GM19023 (cell line): ENCODE measurements at regions not wholly inside any gene's neighbourhood (a gene's known extent, or its start where the extent isn't known, plus 50 kb on each side); places are given as distances from the start of the nearest gene placed in this dataset.

ENCODE experiments used
- ATAC-seq: cut with Tn5 transposase; IDR thresholded peaks from one replicate; pipeline ENCODE4 v1.9.1; 2021; ENCODE audit warnings: mild to moderate bottlenecking, moderate library complexity; ENCODE audit not compliant: unreplicated experiment

- ATAC-seq: no peak
These were observed 400.7 kb downstream of the NUAK1 start for GRCh38 chr12:105738051-105738450.

GRCh38 chr12:105740369-105740768 lies 398.4 kb downstream of the NUAK1 start:
- ATAC-seq: no peak

GRCh38 chr12:105740970-105741725 lies 397.6 kb downstream of the NUAK1 start:
- ATAC-seq: no peak

- ATAC-seq: no peak
These were observed 396.8 kb downstream of the NUAK1 start for GRCh38 chr12:105741786-105742566.

GRCh38 chr12:105742567-105742874 lies 396.2 kb downstream of the NUAK1 start:
- ATAC-seq: no peak

GRCh38 chr12:105744371-105745058 lies 394.2 kb downstream of the NUAK1 start:
- no peak for ATAC-seq

- ATAC-seq: no peak
These were observed 392.9 kb downstream of the NUAK1 start for GRCh38 chr12:105745811-105746210.

- ATAC-seq: no peak
These were observed 389.8 kb downstream of the NUAK1 start for GRCh38 chr12:105748806-105749600.

GRCh38 chr12:105750096-105750495 lies 388.7 kb downstream of the NUAK1 start:
- ATAC-seq: no peak

- ATAC-seq: no peak
These were observed 384.4 kb downstream of the NUAK1 start for GRCh38 chr12:105754313-105754712.

- ATAC-seq: no peak
These were observed 381.8 kb downstream of the NUAK1 start for GRCh38 chr12:105756961-105757360.

- no peak for ATAC-seq
These were observed 379.6 kb downstream of the NUAK1 start for GRCh38 chr12:105759149-105759548.

- no peak for ATAC-seq
These were observed 377.7 kb downstream of the NUAK1 start for GRCh38 chr12:105761075-105761474.

GRCh38 chr12:105764216-105764835 lies 374.4 kb downstream of the NUAK1 start:
- no peak for ATAC-seq

GRCh38 chr12:105765053-105766014 lies 373.4 kb downstream of the NUAK1 start:
- peak; percentile 49 for ATAC-seq

GRCh38 chr12:105766029-105766428 lies 372.7 kb downstream of the NUAK1 start:
- no peak for ATAC-seq

- no peak for ATAC-seq
These were observed 369.3 kb downstream of the NUAK1 start for GRCh38 chr12:105769486-105769885.

GRCh38 chr12:105773471-105773870 lies 365.3 kb downstream of the NUAK1 start:
- ATAC-seq: no peak

GRCh38 chr12:105774037-105774436 lies 364.7 kb downstream of the NUAK1 start:
- ATAC-seq: no peak
